SH-SY5Y (cell line): ENCODE measurements at regions not wholly inside any gene's neighbourhood (a gene's known extent, or its start where the extent isn't known, plus 50 kb on each side); places are given as distances from the start of the nearest gene placed in this dataset.

Source experiments
- GATA2 ChIP-seq: IDR thresholded peaks from 2 replicates; pipeline ENCODE4 v1.6.1; 2011; ENCODE audit warnings: mild to moderate bottlenecking, low read depth, low read length
- GATA3 ChIP-seq: IDR thresholded peaks from 2 replicates; pipeline ENCODE4 v1.6.1; 2011; ENCODE audit warnings: low read depth, mild to moderate bottlenecking, low read length, moderate library complexity

DNA sequence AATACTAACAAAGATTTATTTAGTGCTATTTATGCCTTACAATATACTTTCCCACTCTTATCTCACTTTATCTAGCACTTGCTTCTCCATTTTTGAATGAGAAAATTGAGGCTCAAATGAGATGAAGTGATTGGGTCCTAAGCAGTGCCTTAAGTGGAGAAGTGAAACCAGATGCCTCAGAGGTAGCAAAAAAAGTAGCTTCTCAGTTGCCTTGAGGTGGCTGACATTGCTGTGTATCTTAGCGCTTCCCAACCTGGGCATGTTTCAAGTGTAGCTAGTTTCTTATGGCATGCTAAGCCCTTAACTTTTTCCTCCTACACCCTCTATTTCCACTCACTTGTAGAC lies 390.4 kb downstream of the OMA1 start:
- TF ChIP-seq GATA2 (no peak), GATA3 (no peak)
